ENCODE measurements at regions not wholly inside any gene's neighbourhood (a gene's known extent, or its start where the extent isn't known, plus 50 kb on each side); places are given as distances from the start of the nearest gene placed in this dataset.
A peak's percentile ranks its signal among the peaks of the same experiment; 100 is the strongest.

- peak in 5 of 8 experiments; percentile 32 to 78 (median 61) for ATAC-seq (replicated peaks in 6 of 8)
- Histone ChIP-seq H3K4me3 (no peak overlapping the region), H3K27ac (no peak overlapping the region), H3K4me1 (replicated peaks in 1 of 2) (no peaks in the 10 kb centered on the region)
- in situ Hi-C loops (cut with MboI; ENCODE audit: low pct_unique_long_range_greater_than_20kb in 2 of 9, low sequenced_read_pairs in 9 of 9, unreplicated experiment in 9 of 9), result no loop called here
- 43 to 100% (median 91%) methylated on average over 1 of the region's 1 CpG; no CpG with 5 or more reads in 3 of the 10 experiments for WGBS, 10 experiments
These were observed 275.2 kb upstream of the NEGR1 start for GRCh38 chr1:72557446-72558049.

GRCh38 chr1:72547412-72547811, 265.1 kb upstream of the NEGR1 start:
- peak in 1 of 8 experiments; percentile 47 for ATAC-seq (replicated peaks in 6 of 8)
- 0 to 50% (median 21%) methylated on average over 1 of the region's 1 CpG; no CpG with 5 or more reads in 1 of the 10 experiments for WGBS, 10 experiments
- no peak overlapping the region for H3K27ac ChIP-seq
- in situ Hi-C loops (cut with MboI; ENCODE audit: low pct_unique_long_range_greater_than_20kb in 2 of 9, low sequenced_read_pairs in 9 of 9, unreplicated experiment in 9 of 9), result no loop called here
- H3K4me3 ChIP-seq, result no peak overlapping the region
- no peaks in the 10 kb centered on the region for H3K4me1 ChIP-seq (replicated peaks in 1 of 2)

GRCh38 chr1:72540674-72541073, 258.3 kb upstream of the NEGR1 start:
- in situ Hi-C loops (cut with MboI; ENCODE audit: low pct_unique_long_range_greater_than_20kb in 2 of 9, low sequenced_read_pairs in 9 of 9, unreplicated experiment in 9 of 9), result no loop called here
- ATAC-seq (replicated peaks in 6 of 8), result no peak
- Histone ChIP-seq H3K27ac (no peak overlapping the region), H3K4me1 (replicated peaks in 1 of 2) (no peaks in the 10 kb centered on the region), H3K4me3 (no peak overlapping the region)
- WGBS, 10 experiments, result 0 to 100% (median 75%) methylated on average over 1 to 4 of the region's 4 CpGs; no CpG with 5 or more reads in 2 of the 10 experiments

GRCh38 chr1:72535470-72535869, 253.1 kb upstream of the NEGR1 start:
- Histone ChIP-seq H3K27ac (no peak overlapping the region), H3K4me3 (no peak overlapping the region), H3K4me1 (replicated peaks in 1 of 2) (no peaks in the 10 kb centered on the region)
- ATAC-seq (replicated peaks in 6 of 8), result no peak
- WGBS, 10 experiments, result 19 to 100% (median 83%) methylated on average over 1 to 2 of the region's 2 CpGs
- in situ Hi-C loops (cut with MboI; ENCODE audit: low pct_unique_long_range_greater_than_20kb in 2 of 9, low sequenced_read_pairs in 9 of 9, unreplicated experiment in 9 of 9), result no loop called here

- ATAC-seq (replicated peaks in 6 of 8), result no peak
- Histone ChIP-seq H3K4me1 (replicated peaks in 1 of 2) (no peaks in the 10 kb centered on the region), H3K4me3 (no peak overlapping the region), H3K27ac (no peak overlapping the region)
- in situ Hi-C loops (cut with MboI; ENCODE audit: low pct_unique_long_range_greater_than_20kb in 2 of 9, low sequenced_read_pairs in 9 of 9, unreplicated experiment in 9 of 9), result no loop called here
- 50 to 100% (median 78%) methylated on average over 1 of the region's 1 CpG; no CpG with 5 or more reads in 4 of the 10 experiments for WGBS, 10 experiments
These were observed 248.3 kb upstream of the NEGR1 start for GRCh38 chr1:72530646-72531045.

GRCh38 chr1:72526926-72527325, 244.6 kb upstream of the NEGR1 start:
- no peak overlapping the region for H3K27ac ChIP-seq
- H3K4me3 ChIP-seq, result no peak overlapping the region
- H3K4me1 ChIP-seq (replicated peaks in 1 of 2), result no peaks in the 10 kb centered on the region
- no peak for ATAC-seq (replicated peaks in 6 of 8)
- 80 to 100% (median 89%) methylated on average over 1 to 4 of the region's 4 CpGs for WGBS, 10 experiments
- in situ Hi-C loops (cut with MboI; ENCODE audit: low pct_unique_long_range_greater_than_20kb in 2 of 9, low sequenced_read_pairs in 9 of 9, unreplicated experiment in 9 of 9), result no loop called here

- ATAC-seq (replicated peaks in 6 of 8), result no peak
- H3K27ac ChIP-seq, result no peak overlapping the region
- in situ Hi-C loops (cut with MboI; ENCODE audit: low pct_unique_long_range_greater_than_20kb in 2 of 9, low sequenced_read_pairs in 9 of 9, unreplicated experiment in 9 of 9), result no loop called here
- no peak overlapping the region for H3K4me3 ChIP-seq
- no peaks in the 10 kb centered on the region for H3K4me1 ChIP-seq (replicated peaks in 1 of 2)
These were observed 241.7 kb upstream of the NEGR1 start for GRCh38 chr1:72524021-72524420.

GRCh38 chr1:72521659-72522058, 239.3 kb upstream of the NEGR1 start:
- 40 to 96% (median 71%) methylated on average over 2 of the region's 2 CpGs; no CpG with 5 or more reads in 3 of the 10 experiments for WGBS, 10 experiments
- no peak overlapping the region for H3K27ac ChIP-seq
- peak in 2 of 8 experiments; percentile 33 to 80 for ATAC-seq (replicated peaks in 6 of 8)
- in situ Hi-C loops (cut with MboI; ENCODE audit: low pct_unique_long_range_greater_than_20kb in 2 of 9, low sequenced_read_pairs in 9 of 9, unreplicated experiment in 9 of 9), result no loop called here
- H3K4me1 ChIP-seq (replicated peaks in 1 of 2), result no peaks in the 10 kb centered on the region
- no peak overlapping the region for H3K4me3 ChIP-seq

GRCh38 chr1:72516826-72517225, 234.5 kb upstream of the NEGR1 start:
- no peak for ATAC-seq (replicated peaks in 6 of 8)
- Histone ChIP-seq H3K27ac (no peak overlapping the region), H3K4me1 (replicated peaks in 1 of 2) (no peaks in the 10 kb centered on the region), H3K4me3 (no peak overlapping the region)
- 36 to 100% (median 92%) methylated on average over 1 to 2 of the region's 2 CpGs for WGBS, 10 experiments
- in situ Hi-C loops (cut with MboI; ENCODE audit: low pct_unique_long_range_greater_than_20kb in 2 of 9, low sequenced_read_pairs in 9 of 9, unreplicated experiment in 9 of 9), result no loop called here

- no peak for ATAC-seq (replicated peaks in 6 of 8)
- in situ Hi-C loops (cut with MboI; ENCODE audit: low pct_unique_long_range_greater_than_20kb in 2 of 9, low sequenced_read_pairs in 9 of 9, unreplicated experiment in 9 of 9), result no loop called here
- 42 to 100% (median 84%) methylated on average over 2 to 4 of the region's 4 CpGs for WGBS, 10 experiments
- Histone ChIP-seq H3K4me3 (no peak overlapping the region), H3K4me1 (replicated peaks in 1 of 2) (no peaks in the 10 kb centered on the region), H3K27ac (no peak overlapping the region)
These were observed 233.9 kb upstream of the NEGR1 start for GRCh38 chr1:72516264-72516663.

GRCh38 chr1:72498371-72498770, 216.0 kb upstream of the NEGR1 start:
- whole genome bisulfite sequencing, 10 experiments, result 11 to 96% (median 58%) methylated on average over 1 to 5 of the region's 5 CpGs; no CpG with 5 or more reads in 2 of the 10 experiments
- peak in 3 of 8 experiments; percentile 36 to 46 (median 43) for ATAC-seq (replicated peaks in 6 of 8)
- in situ Hi-C loops (cut with MboI; ENCODE audit: low pct_unique_long_range_greater_than_20kb in 2 of 9, low sequenced_read_pairs in 9 of 9, unreplicated experiment in 9 of 9), result no loop called here
- H3K27ac ChIP-seq, result no peak overlapping the region
- no peak overlapping the region for H3K4me3 ChIP-seq
- peaks cover 0 to 4% of the 10 kb centered on the region in 2 donors for H3K4me1 ChIP-seq (replicated peaks in 1 of 2)

GRCh38 chr1:72489801-72490200, 207.5 kb upstream of the NEGR1 start:
- in situ Hi-C loops (cut with MboI; ENCODE audit: low pct_unique_long_range_greater_than_20kb in 2 of 9, low sequenced_read_pairs in 9 of 9, unreplicated experiment in 9 of 9), result no loop called here
- Histone ChIP-seq H3K4me1 (replicated peaks in 1 of 2) (no peaks in the 10 kb centered on the region), H3K27ac (no peak overlapping the region), H3K4me3 (no peak overlapping the region)
- no peak for ATAC-seq (replicated peaks in 6 of 8)

- in situ Hi-C loops (cut with MboI; ENCODE audit: low pct_unique_long_range_greater_than_20kb in 2 of 9, low sequenced_read_pairs in 9 of 9, unreplicated experiment in 9 of 9), result no loop called here
- 0 to 76% (median 37%) methylated on average over 1 of the region's 1 CpG for WGBS, 10 experiments
- ATAC-seq (replicated peaks in 6 of 8), result no peak
- Histone ChIP-seq H3K4me1 (replicated peaks in 1 of 2) (no peaks in the 10 kb centered on the region), H3K27ac (no peak overlapping the region), H3K4me3 (no peak overlapping the region)
These were observed 203.5 kb upstream of the NEGR1 start for GRCh38 chr1:72485801-72486200.

- no peaks in the 10 kb centered on the region for H3K4me1 ChIP-seq (replicated peaks in 1 of 2)
- no peak for ATAC-seq (replicated peaks in 6 of 8)
- no peak overlapping the region for H3K27ac ChIP-seq
- H3K4me3 ChIP-seq, result no peak overlapping the region
- in situ Hi-C loops (cut with MboI; ENCODE audit: low pct_unique_long_range_greater_than_20kb in 2 of 9, low sequenced_read_pairs in 9 of 9, unreplicated experiment in 9 of 9), result no loop called here
These were observed 201.6 kb upstream of the NEGR1 start for GRCh38 chr1:72483846-72484357.
